ENCODE measurements at regions not wholly inside any gene's neighbourhood (a gene's known extent, or its start where the extent isn't known, plus 50 kb on each side); places are given as distances from the start of the nearest gene placed in this dataset.

DNA sequence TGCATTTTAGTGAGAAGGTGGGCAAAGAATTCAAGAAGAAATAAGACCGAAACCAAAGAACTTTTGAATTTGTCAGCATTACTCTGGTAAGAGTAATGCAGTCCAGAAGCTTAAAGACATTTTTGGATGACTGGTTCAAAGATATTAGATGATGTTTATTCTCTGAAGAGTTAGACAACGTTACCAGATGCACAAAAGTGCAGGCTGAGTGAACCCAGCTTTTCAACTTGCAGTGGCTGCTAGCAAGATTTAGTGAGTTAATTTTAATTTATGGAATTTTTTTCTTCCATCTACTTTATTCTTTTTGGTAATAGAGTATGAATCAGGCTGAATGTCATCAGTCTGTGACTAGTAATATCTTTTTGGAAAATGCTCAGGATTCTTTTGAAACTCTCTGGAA is 267.3 kb upstream of the AZI2 start:
- TF ChIP-seq YY1 (IDR thresholded peaks at IDR 0.05; ENCODE audit: low read depth) (no peak), TAF1 (IDR thresholded peaks at IDR 0.05; ENCODE audit: low read depth) (no peak), EP300 (IDR thresholded peaks at IDR 0.05; ENCODE audit: borderline replicate concordance) (no peak), REST (IDR thresholded peaks at IDR 0.05; ENCODE audit: low read depth) (no peak), USF1 (IDR thresholded peaks at IDR 0.05) (no peak), CREB1 (IDR thresholded peaks at IDR 0.05; ENCODE audit: low read depth) (no peak), RAD21 (IDR thresholded peaks at IDR 0.05; ENCODE audit: low read depth) (no peak), TCF12 (IDR thresholded peaks at IDR 0.05; ENCODE audit: low read depth) (no peak), MAX (IDR thresholded peaks at IDR 0.05) (no peak), EGR1 (IDR thresholded peaks at IDR 0.05) (no peak), CEBPB (IDR thresholded peaks at IDR 0.05) (no peak), NFIC (IDR thresholded peaks at IDR 0.05) (no peak), FOXM1 (IDR thresholded peaks at IDR 0.05; ENCODE audit: borderline replicate concordance, low read depth) (no peak)
